ENCODE measurements at regions not wholly inside any gene's neighbourhood (a gene's known extent, or its start where the extent isn't known, plus 50 kb on each side); places are given as distances from the start of the nearest gene placed in this dataset.

- TF ChIP-seq EZH2 (IDR thresholded peaks at IDR 0.05) (no peak), CTCF (IDR thresholded peaks at IDR 0.05) (no peak), EZH2phosphoT487 (IDR thresholded peaks at IDR 0.05) (no peak)
These were observed 514.8 kb upstream of the CTNND2 start for GRCh38 chr5:12419075-12419474.
